HG02973 (cell line): ENCODE measurements at regions not wholly inside any gene's neighbourhood (a gene's known extent, or its start where the extent isn't known, plus 50 kb on each side); places are given as distances from the start of the nearest gene placed in this dataset.
"Not testable (repeated sequence)": the region's sequence is repeated elsewhere in the genome, so short reads cannot be mapped to it uniquely, and the experiment has no call there.

Experiments used
- ATAC-seq: cut with Tn5 transposase; IDR thresholded peaks from one replicate; pipeline ENCODE4 v1.9.1; 2021; ENCODE audit warnings: moderate library complexity; ENCODE audit not compliant: unreplicated experiment

GRCh38 chr18:52140986-52141385 is 199.0 kb upstream of the DCC start:
- no peak for ATAC-seq

GRCh38 chr18:52150050-52150449 is 189.9 kb upstream of the DCC start:
- ATAC-seq, result no peak

- ATAC-seq, result no peak
Measured at GRCh38 chr18:52152036-52152435, 188.0 kb upstream of the DCC start.

GRCh38 chr18:52156166-52156565 is 183.8 kb upstream of the DCC start:
- no peak for ATAC-seq

GRCh38 chr18:52160636-52161035 is 179.4 kb upstream of the DCC start:
- no peak for ATAC-seq

GRCh38 chr18:52163478-52163877 is 176.5 kb upstream of the DCC start:
- no peak for ATAC-seq

- ATAC-seq, result not testable (repeated sequence)
Measured at GRCh38 chr18:52168131-52168530, 171.9 kb upstream of the DCC start.

- no peak for ATAC-seq
Measured at GRCh38 chr18:52174220-52174619, 165.8 kb upstream of the DCC start.

GRCh38 chr18:52175406-52175805 is 164.6 kb upstream of the DCC start:
- no peak for ATAC-seq

GRCh38 chr18:52183107-52183506 is 156.9 kb upstream of the DCC start:
- no peak for ATAC-seq

- ATAC-seq, result no peak
Measured at GRCh38 chr18:52190195-52190594, 149.8 kb upstream of the DCC start.

GRCh38 chr18:52190631-52191030 is 149.4 kb upstream of the DCC start:
- no peak for ATAC-seq

GRCh38 chr18:52200406-52200805 is 139.6 kb upstream of the DCC start:
- ATAC-seq, result no peak

- no peak for ATAC-seq
Measured at GRCh38 chr18:52200921-52201663, 138.9 kb upstream of the DCC start.

GRCh38 chr18:52208646-52209045 is 131.4 kb upstream of the DCC start:
- ATAC-seq, result no peak

- no peak for ATAC-seq
Measured at GRCh38 chr18:52216109-52216508, 123.9 kb upstream of the DCC start.

- ATAC-seq, result no peak
Measured at GRCh38 chr18:52216666-52217065, 123.3 kb upstream of the DCC start.

- no peak for ATAC-seq
Measured at GRCh38 chr18:52219102-52219501, 120.9 kb upstream of the DCC start.

GRCh38 chr18:52220062-52220591 is 119.9 kb upstream of the DCC start:
- ATAC-seq, result no peak

- ATAC-seq, result no peak
Measured at GRCh38 chr18:52222211-52222610, 117.8 kb upstream of the DCC start.

- ATAC-seq, result no peak
Measured at GRCh38 chr18:52227536-52227935, 112.5 kb upstream of the DCC start.

GRCh38 chr18:52228166-52228565 is 111.8 kb upstream of the DCC start:
- ATAC-seq, result no peak

- no peak for ATAC-seq
Measured at GRCh38 chr18:52236131-52236530, 103.9 kb upstream of the DCC start.
